Activated CD4-positive, alpha-beta T cell treated with anti-CD3 and anti-CD28 coated beads, Interleukin-2, amount 10 ng/mL, durations not matched to agents 7 days and 5 days (primary cell): ENCODE measurements at regions not wholly inside any gene's neighbourhood (a gene's known extent, or its start where the extent isn't known, plus 50 kb on each side); places are given as distances from the start of the nearest gene placed in this dataset.
"Not testable (repeated sequence)": the region's sequence is repeated elsewhere in the genome, so short reads cannot be mapped to it uniquely, and the experiment has no call there.

Source experiments
- CTCF ChIA-PET: fragments of 350-600 bp; sonication (Branson Sonifier 250); formaldehyde crosslinking; loops from one replicate; lab custom pipeline; 2021; ENCODE audit warnings: antibody characterized with exemption; lab: Charles Lee
- POLR2A ChIA-PET: fragments of 350-600 bp; sonication (Branson Sonifier 250); formaldehyde crosslinking; loops from one replicate; lab custom pipeline; 2021; ENCODE audit warnings: antibody characterized with exemption; lab: Charles Lee
- DNase-seq: peaks from one replicate; pipeline ENCODE4 v3.0.0-alpha.2; 2020
- H3K27ac Mint-ChIP-seq: one replicate; pipeline ENCODE4 v1.8.0; 2021; ENCODE audit warnings: mild to moderate bottlenecking, moderate library complexity, mixed read lengths
- H3K27me3 Mint-ChIP-seq: one replicate; pipeline ENCODE4 v1.8.0; 2021; ENCODE audit warnings: mixed read lengths
- H3K36me3 Mint-ChIP-seq: one replicate; pipeline ENCODE4 v1.8.0; 2021; ENCODE audit warnings: low read depth, mixed read lengths
- H3K4me1 Mint-ChIP-seq: one replicate; pipeline ENCODE4 v1.8.0; 2021; ENCODE audit warnings: mixed read lengths
- H3K4me3 Mint-ChIP-seq: one replicate; pipeline ENCODE4 v1.8.0; 2021; ENCODE audit warnings: mild to moderate bottlenecking, moderate library complexity, mixed read lengths
- H3K9me3 Mint-ChIP-seq: one replicate; pipeline ENCODE4 v1.8.0; 2021; ENCODE audit warnings: mixed read lengths

GRCh38 chr4:167885872-167886271 is 206.5 kb upstream of the ANXA10 start:
- Mint-ChIP-seq H3K27me3 (no peaks in the 10 kb centered on the region), H3K4me1 (no peaks in the 10 kb centered on the region), H3K9me3 (peaks cover 4% of the 10 kb centered on the region), H3K36me3 (no peaks in the 10 kb centered on the region), H3K4me3 (no peak overlapping the region), H3K27ac (no peak overlapping the region)
- DNase-seq: no peak
- POLR2A ChIA-PET: no interaction called here
- CTCF ChIA-PET: no interaction called here

GRCh38 chr4:167887726-167888125 is 204.6 kb upstream of the ANXA10 start:
- ChIA-PET CTCF (no interaction called here), POLR2A (no interaction called here)
- DNase-seq: no peak
- no peak overlapping the region for H3K27ac Mint-ChIP-seq
- H3K27me3 Mint-ChIP-seq: no peaks in the 10 kb centered on the region
- H3K4me1 Mint-ChIP-seq: no peaks in the 10 kb centered on the region
- H3K4me3 Mint-ChIP-seq: no peak overlapping the region
- H3K9me3 Mint-ChIP-seq: peaks cover 4% of the 10 kb centered on the region
- H3K36me3 Mint-ChIP-seq: no peaks in the 10 kb centered on the region

GRCh38 chr4:167890226-167890625 is 202.1 kb upstream of the ANXA10 start:
- Mint-ChIP-seq H3K36me3 (no peaks in the 10 kb centered on the region), H3K4me3 (no peak overlapping the region), H3K4me1 (no peaks in the 10 kb centered on the region), H3K9me3 (peaks cover 4% of the 10 kb centered on the region), H3K27ac (no peak overlapping the region), H3K27me3 (no peaks in the 10 kb centered on the region)
- DNase-seq: no peak
- CTCF ChIA-PET: no interaction called here
- POLR2A ChIA-PET: no interaction called here

- no peak overlapping the region for H3K4me3 Mint-ChIP-seq
- H3K27ac Mint-ChIP-seq: no peak overlapping the region
- H3K4me1 Mint-ChIP-seq: peaks cover 3% of the 10 kb centered on the region
- ChIA-PET POLR2A (no interaction called here), CTCF (no interaction called here)
- H3K27me3 Mint-ChIP-seq: no peaks in the 10 kb centered on the region
- peaks cover 4% of the 10 kb centered on the region for H3K9me3 Mint-ChIP-seq
- DNase-seq: no peak
- H3K36me3 Mint-ChIP-seq: no peaks in the 10 kb centered on the region
These were observed 198.8 kb upstream of the ANXA10 start for GRCh38 chr4:167893531-167893930.

- H3K36me3 Mint-ChIP-seq, POLR2A ChIA-PET, DNase-seq, H3K4me3 Mint-ChIP-seq, H3K27ac Mint-ChIP-seq, H3K9me3 Mint-ChIP-seq, CTCF ChIA-PET, H3K27me3 Mint-ChIP-seq, H3K4me1 Mint-ChIP-seq: not testable (repeated sequence)
These were observed 196.1 kb upstream of the ANXA10 start for GRCh38 chr4:167896260-167896659.

GRCh38 chr4:167897116-167897515 is 195.2 kb upstream of the ANXA10 start:
- peaks cover 3% of the 10 kb centered on the region for H3K4me1 Mint-ChIP-seq
- H3K36me3 Mint-ChIP-seq: no peaks in the 10 kb centered on the region
- H3K27ac Mint-ChIP-seq: no peak overlapping the region
- H3K9me3 Mint-ChIP-seq: no peaks in the 10 kb centered on the region
- no peaks in the 10 kb centered on the region for H3K27me3 Mint-ChIP-seq
- ChIA-PET POLR2A (no interaction called here), CTCF (no interaction called here)
- H3K4me3 Mint-ChIP-seq: no peak overlapping the region
- no peak for DNase-seq

GRCh38 chr4:167903291-167903721 is 189.0 kb upstream of the ANXA10 start:
- ChIA-PET POLR2A (no interaction called here), CTCF (no interaction called here)
- H3K36me3 Mint-ChIP-seq: no peaks in the 10 kb centered on the region
- H3K4me1 Mint-ChIP-seq: no peaks in the 10 kb centered on the region
- H3K27ac Mint-ChIP-seq: no peak overlapping the region
- no peak for DNase-seq
- no peaks in the 10 kb centered on the region for H3K9me3 Mint-ChIP-seq
- H3K4me3 Mint-ChIP-seq: no peak overlapping the region
- no peaks in the 10 kb centered on the region for H3K27me3 Mint-ChIP-seq

- H3K36me3 Mint-ChIP-seq: no peaks in the 10 kb centered on the region
- CTCF ChIA-PET: no interaction called here
- no peak overlapping the region for H3K27ac Mint-ChIP-seq
- DNase-seq: no peak
- no peaks in the 10 kb centered on the region for H3K4me1 Mint-ChIP-seq
- H3K9me3 Mint-ChIP-seq: no peaks in the 10 kb centered on the region
- H3K4me3 Mint-ChIP-seq: no peak overlapping the region
- no peaks in the 10 kb centered on the region for H3K27me3 Mint-ChIP-seq
- POLR2A ChIA-PET: no interaction called here
These were observed 185.5 kb upstream of the ANXA10 start for GRCh38 chr4:167906851-167907250.

- ChIA-PET CTCF (no interaction called here), POLR2A (no interaction called here)
- Mint-ChIP-seq H3K27ac (no peak overlapping the region), H3K4me3 (no peak overlapping the region), H3K9me3 (no peaks in the 10 kb centered on the region), H3K27me3 (no peaks in the 10 kb centered on the region), H3K4me1 (no peaks in the 10 kb centered on the region), H3K36me3 (no peaks in the 10 kb centered on the region)
- no peak for DNase-seq
These were observed 183.5 kb upstream of the ANXA10 start for GRCh38 chr4:167908816-167909215.

GRCh38 chr4:167912535-167912934 is 179.8 kb upstream of the ANXA10 start:
- H3K27me3 Mint-ChIP-seq, H3K27ac Mint-ChIP-seq, POLR2A ChIA-PET, H3K4me1 Mint-ChIP-seq, H3K4me3 Mint-ChIP-seq, H3K36me3 Mint-ChIP-seq, H3K9me3 Mint-ChIP-seq, DNase-seq, CTCF ChIA-PET: not testable (repeated sequence)

GRCh38 chr4:167918077-167918476 is 174.3 kb upstream of the ANXA10 start:
- POLR2A ChIA-PET: no interaction called here

GRCh38 chr4:167930166-167930565 is 162.2 kb upstream of the ANXA10 start:
- Mint-ChIP-seq H3K9me3 (no peaks in the 10 kb centered on the region), H3K27ac (no peak overlapping the region), H3K36me3 (no peaks in the 10 kb centered on the region), H3K27me3 (no peaks in the 10 kb centered on the region), H3K4me3 (no peak overlapping the region), H3K4me1 (no peaks in the 10 kb centered on the region)
- ChIA-PET POLR2A (no interaction called here), CTCF (no interaction called here)
- DNase-seq: no peak

More at GRCh38 chr4:167918077-167918476, 174.3 kb upstream of the ANXA10 start:
- no peaks in the 10 kb centered on the region for H3K36me3 Mint-ChIP-seq
- H3K27ac Mint-ChIP-seq: no peak overlapping the region
- DNase-seq: no peak
- no peak overlapping the region for H3K4me3 Mint-ChIP-seq
- no peaks in the 10 kb centered on the region for H3K27me3 Mint-ChIP-seq
- no peaks in the 10 kb centered on the region for H3K4me1 Mint-ChIP-seq
- CTCF ChIA-PET: no interaction called here
- H3K9me3 Mint-ChIP-seq: peaks cover 6% of the 10 kb centered on the region

- DNase-seq: no peak
- Mint-ChIP-seq H3K27me3 (no peaks in the 10 kb centered on the region), H3K4me3 (no peak overlapping the region), H3K4me1 (no peaks in the 10 kb centered on the region), H3K9me3 (no peaks in the 10 kb centered on the region), H3K27ac (no peak overlapping the region), H3K36me3 (no peaks in the 10 kb centered on the region)
- CTCF ChIA-PET: no interaction called here
- POLR2A ChIA-PET: no interaction called here
These were observed 158.1 kb upstream of the ANXA10 start for GRCh38 chr4:167934216-167934615.

GRCh38 chr4:167939863-167940616 is 152.3 kb upstream of the ANXA10 start:
- no peak for DNase-seq
- Mint-ChIP-seq H3K4me3 (no peak overlapping the region), H3K9me3 (no peaks in the 10 kb centered on the region), H3K36me3 (no peaks in the 10 kb centered on the region), H3K27ac (no peak overlapping the region), H3K4me1 (no peaks in the 10 kb centered on the region), H3K27me3 (no peaks in the 10 kb centered on the region)
- ChIA-PET POLR2A (no interaction called here), CTCF (no interaction called here)
